IPS-NIHi11 (cell line): ENCODE measurements at regions not wholly inside any gene's neighbourhood (a gene's known extent, or its start where the extent isn't known, plus 50 kb on each side); places are given as distances from the start of the nearest gene placed in this dataset.

Source experiments
- DNase-seq: peaks from one replicate; pipeline ENCODE4 v3.0.0; 2012; ENCODE audit warnings: mixed read lengths, low spot score

GRCh38 chr13:76198568-76199163, 562.5 kb downstream of the LMO7 start:
- no peak for DNase-seq

- DNase-seq = no peak
Observed at GRCh38 chr13:76189882-76190519, 553.9 kb downstream of the LMO7 start.

- DNase-seq = no peak
Observed at GRCh38 chr13:76175961-76176725, 540.0 kb downstream of the LMO7 start.

- DNase-seq = no peak
Observed at GRCh38 chr13:76168661-76169060, 532.5 kb downstream of the LMO7 start.

GRCh38 chr13:76164290-76164689, 528.2 kb downstream of the LMO7 start:
- no peak for DNase-seq

GRCh38 chr13:76163761-76164160, 527.6 kb downstream of the LMO7 start:
- DNase-seq = no peak

- no peak for DNase-seq
Observed at GRCh38 chr13:76160961-76161925, 525.1 kb downstream of the LMO7 start.

- DNase-seq = no peak
Observed at GRCh38 chr13:76160506-76160905, 524.4 kb downstream of the LMO7 start.

GRCh38 chr13:76157926-76158325, 521.8 kb downstream of the LMO7 start:
- DNase-seq = no peak

- no peak for DNase-seq
Observed at GRCh38 chr13:76153239-76153638, 517.1 kb downstream of the LMO7 start.

- no peak for DNase-seq
Observed at GRCh38 chr13:76148926-76149325, 512.8 kb downstream of the LMO7 start.

- no peak for DNase-seq
Observed at GRCh38 chr13:76148374-76148773, 512.2 kb downstream of the LMO7 start.

GRCh38 chr13:76132532-76132931, 496.4 kb downstream of the LMO7 start:
- no peak for DNase-seq

GRCh38 chr13:76131551-76131950, 495.4 kb downstream of the LMO7 start:
- DNase-seq = no peak

GRCh38 chr13:76129305-76130000, 493.3 kb downstream of the LMO7 start:
- no peak for DNase-seq

- DNase-seq = no peak
Observed at GRCh38 chr13:76127922-76128321, 491.8 kb downstream of the LMO7 start.

GRCh38 chr13:76123548-76123947, 487.4 kb downstream of the LMO7 start:
- DNase-seq = no peak

GRCh38 chr13:76116751-76117360, 480.7 kb downstream of the LMO7 start:
- no peak for DNase-seq

- no peak for DNase-seq
Observed at GRCh38 chr13:76106763-76107162, 470.6 kb downstream of the LMO7 start.

- no peak for DNase-seq
Observed at GRCh38 chr13:76094645-76095044, 458.5 kb downstream of the LMO7 start.

- DNase-seq = no peak
Observed at GRCh38 chr13:76091076-76091475, 454.9 kb downstream of the LMO7 start.
